ENCODE measurements at regions not wholly inside any gene's neighbourhood (a gene's known extent, or its start where the extent isn't known, plus 50 kb on each side); places are given as distances from the start of the nearest gene placed in this dataset.

- no peak for TF ChIP-seq ZBTB8A (tag by site-specific recombination; IDR thresholded peaks at IDR 0.05)
- no peak for TF ChIP-seq CTCF (tag by site-specific recombination; IDR thresholded peaks at IDR 0.05)
- no peak for TF ChIP-seq ZNF184 (tag by site-specific recombination; IDR thresholded peaks at IDR 0.05)
- no peak for TF ChIP-seq REPIN1 (tag by site-specific recombination; IDR thresholded peaks at IDR 0.05; ENCODE audit: low read depth)
These were observed 736.3 kb upstream of the PCDH7 start for GRCh38 chr4:29983890-29984289.
